CD8-positive, alpha-beta memory T cell (primary cell): ENCODE measurements at regions not wholly inside any gene's neighbourhood (a gene's known extent, or its start where the extent isn't known, plus 50 kb on each side); places are given as distances from the start of the nearest gene placed in this dataset.
"Not testable (repeated sequence)": the region's sequence is repeated elsewhere in the genome, so short reads cannot be mapped to it uniquely, and the experiment has no call there.

Experiments
- CTCF ChIA-PET: fragments of 350-600 bp; sonication (Branson Sonifier 250); formaldehyde crosslinking; loops from one replicate; lab custom pipeline; 2021; ENCODE audit warnings: antibody characterized with exemption; lab: Charles Lee
- POLR2A ChIA-PET: fragments of 350-600 bp; sonication (Branson Sonifier 250); formaldehyde crosslinking; loops from one replicate; lab custom pipeline; 2021; ENCODE audit warnings: antibody characterized with exemption; lab: Charles Lee
- DNase-seq, 5 donors: peaks; one replicate each; pipeline versions ENCODE4 v3.0.0 to v3.0.0-alpha.2; 2020 to 2022; ENCODE audit warnings: mixed read lengths in 1 of 5
- H3K27ac ChIP-seq: one replicate; pipeline ENCODE4 v1.7.0; 2013; ENCODE audit warnings: low read depth, mild to moderate bottlenecking, low read length, moderate library complexity
- H3K27me3 ChIP-seq: 2 replicates; pipeline ENCODE4 v1.7.0; 2013; ENCODE audit warnings: low read length, mild to moderate bottlenecking; ENCODE audit not compliant: insufficient read depth, poor library complexity, severe bottlenecking
- H3K36me3 ChIP-seq: 2 replicates; pipeline ENCODE4 v1.7.0; 2013; ENCODE audit warnings: mild to moderate bottlenecking, low read length, moderate library complexity; ENCODE audit not compliant: insufficient read depth
- H3K4me1 ChIP-seq: 2 replicates; pipeline ENCODE4 v1.7.0; 2013; ENCODE audit warnings: mild to moderate bottlenecking, low read length, moderate library complexity; ENCODE audit not compliant: insufficient read depth
- H3K4me3 ChIP-seq: 2 replicates; pipeline ENCODE4 v1.7.0; 2013; ENCODE audit warnings: mild to moderate bottlenecking, low read length
- H3K9me3 ChIP-seq: 2 replicates; pipeline ENCODE4 v1.7.0; 2013; ENCODE audit warnings: mild to moderate bottlenecking, low read length
- H3K27ac Mint-ChIP-seq, 8 donors: one replicate each; pipeline ENCODE4 v1.8.0; 2020 to 2021; ENCODE audit warnings: mixed read lengths in 8 of 8, mild to moderate bottlenecking in 6 of 8, inconsistent platforms in 3 of 8, moderate library complexity in 3 of 8
- H3K27me3 Mint-ChIP-seq, 2 donors: one replicate each; pipeline ENCODE4 v1.8.0; 2020 to 2021; ENCODE audit warnings: mixed read lengths in 2 of 2, mild to moderate bottlenecking in 1 of 2, moderate library complexity in 1 of 2
- H3K36me3 Mint-ChIP-seq, 3 donors: one replicate each; pipeline ENCODE4 v1.8.0; 2020 to 2021; ENCODE audit warnings: mixed read lengths in 3 of 3, inconsistent platforms in 1 of 3, mild to moderate bottlenecking in 1 of 3
- H3K4me1 Mint-ChIP-seq, 3 donors: one replicate each; pipeline ENCODE4 v1.8.0; 2020 to 2021; ENCODE audit warnings: mixed read lengths in 3 of 3, inconsistent platforms in 1 of 3, mild to moderate bottlenecking in 1 of 3
- H3K4me3 Mint-ChIP-seq, 7 donors: one replicate each; pipeline ENCODE4 v1.8.0; 2020 to 2021; ENCODE audit warnings: mixed read lengths in 7 of 7, mild to moderate bottlenecking in 6 of 7, moderate library complexity in 4 of 7, inconsistent platforms in 2 of 7
- H3K9me3 Mint-ChIP-seq, 5 donors: one replicate each; pipeline ENCODE4 v1.8.0; 2020 to 2022; ENCODE audit warnings: mixed read lengths in 5 of 5, mild to moderate bottlenecking in 3 of 5, moderate library complexity in 2 of 5, inconsistent platforms in 1 of 5

GRCh38 chr5:114704225-114704893, 342.5 kb downstream of the KCNN2 start:
- H3K36me3 Mint-ChIP-seq, H3K27me3 ChIP-seq, H3K9me3 Mint-ChIP-seq, H3K4me3 Mint-ChIP-seq, H3K4me1 Mint-ChIP-seq, H3K27me3 Mint-ChIP-seq, POLR2A ChIA-PET, DNase-seq, CTCF ChIA-PET, H3K27ac Mint-ChIP-seq, H3K9me3 ChIP-seq, H3K4me1 ChIP-seq, H3K4me3 ChIP-seq, H3K27ac ChIP-seq, H3K36me3 ChIP-seq: not testable (repeated sequence)

- H3K27ac Mint-ChIP-seq: no peak overlapping the region
- H3K4me1 Mint-ChIP-seq: no peaks in the 10 kb centered on the region
- DNase-seq: no peak
- Histone ChIP-seq H3K27me3 (no peaks in the 10 kb centered on the region), H3K36me3 (no peaks in the 10 kb centered on the region), H3K4me3 (no peak overlapping the region), H3K9me3 (no peaks in the 10 kb centered on the region), H3K4me1 (no peaks in the 10 kb centered on the region), H3K27ac (no peak overlapping the region)
- no peaks in the 10 kb centered on the region for H3K36me3 Mint-ChIP-seq
- H3K9me3 Mint-ChIP-seq: peaks cover 0 to 3% (median 0%) of the 10 kb centered on the region in 5 donors
- peaks cover 0 to 2% of the 10 kb centered on the region in 2 donors for H3K27me3 Mint-ChIP-seq
- POLR2A ChIA-PET: no interaction called here
- H3K4me3 Mint-ChIP-seq: no peak overlapping the region
- CTCF ChIA-PET: no interaction called here
Observed at GRCh38 chr5:114702731-114703130, 340.9 kb downstream of the KCNN2 start.

GRCh38 chr5:114702136-114702535, 340.3 kb downstream of the KCNN2 start:
- no peaks in the 10 kb centered on the region for H3K36me3 ChIP-seq
- ChIA-PET CTCF (no interaction called here), POLR2A (no interaction called here)
- H3K4me1 Mint-ChIP-seq: no peaks in the 10 kb centered on the region
- DNase-seq: no peak
- H3K4me1 ChIP-seq: no peaks in the 10 kb centered on the region
- H3K27me3 ChIP-seq: no peaks in the 10 kb centered on the region
- no peak overlapping the region for H3K27ac ChIP-seq
- peaks cover 0 to 2% of the 10 kb centered on the region in 2 donors for H3K27me3 Mint-ChIP-seq
- no peak overlapping the region for H3K4me3 ChIP-seq
- no peak overlapping the region for H3K4me3 Mint-ChIP-seq
- H3K9me3 Mint-ChIP-seq: peaks cover 0 to 4% (median 0%) of the 10 kb centered on the region in 5 donors
- H3K36me3 Mint-ChIP-seq: no peaks in the 10 kb centered on the region
- no peak overlapping the region for H3K27ac Mint-ChIP-seq
- H3K9me3 ChIP-seq: no peaks in the 10 kb centered on the region

GRCh38 chr5:114700823-114701222, 339.0 kb downstream of the KCNN2 start:
- ChIA-PET POLR2A (no interaction called here), CTCF (no interaction called here)
- no peaks in the 10 kb centered on the region for H3K4me1 ChIP-seq
- no peak overlapping the region for H3K4me3 ChIP-seq
- H3K9me3 Mint-ChIP-seq: peaks cover 0 to 7% (median 0%) of the 10 kb centered on the region in 5 donors
- H3K27me3 Mint-ChIP-seq: peaks cover 0 to 2% of the 10 kb centered on the region in 2 donors
- no peak overlapping the region for H3K27ac Mint-ChIP-seq
- no peaks in the 10 kb centered on the region for H3K27me3 ChIP-seq
- H3K36me3 Mint-ChIP-seq: no peaks in the 10 kb centered on the region
- H3K4me3 Mint-ChIP-seq: no peak overlapping the region
- no peaks in the 10 kb centered on the region for H3K9me3 ChIP-seq
- no peaks in the 10 kb centered on the region for H3K4me1 Mint-ChIP-seq
- no peak for DNase-seq
- no peak overlapping the region for H3K27ac ChIP-seq
- H3K36me3 ChIP-seq: no peaks in the 10 kb centered on the region

- no peaks in the 10 kb centered on the region for H3K36me3 Mint-ChIP-seq
- H3K27ac ChIP-seq: no peak overlapping the region
- POLR2A ChIA-PET: no interaction called here
- H3K27me3 ChIP-seq: no peaks in the 10 kb centered on the region
- H3K4me3 ChIP-seq: no peak overlapping the region
- no peaks in the 10 kb centered on the region for H3K27me3 Mint-ChIP-seq
- H3K4me1 ChIP-seq: no peaks in the 10 kb centered on the region
- H3K27ac Mint-ChIP-seq: no peak overlapping the region
- no peaks in the 10 kb centered on the region for H3K36me3 ChIP-seq
- peaks cover 0 to 13% (median 6%) of the 10 kb centered on the region in 5 donors for H3K9me3 Mint-ChIP-seq
- H3K4me3 Mint-ChIP-seq: no peak overlapping the region
- H3K9me3 ChIP-seq: no peaks in the 10 kb centered on the region
- DNase-seq: no peak
- no peaks in the 10 kb centered on the region for H3K4me1 Mint-ChIP-seq
- CTCF ChIA-PET: no interaction called here
Observed at GRCh38 chr5:114695292-114695904, 333.5 kb downstream of the KCNN2 start.

- Mint-ChIP-seq H3K36me3 (no peaks in the 10 kb centered on the region), H3K9me3 (peaks cover 0 to 6% (median 3%) of the 10 kb centered on the region in 5 donors), H3K27me3 (no peaks in the 10 kb centered on the region), H3K27ac (no peak overlapping the region), H3K4me1 (no peaks in the 10 kb centered on the region), H3K4me3 (no peak overlapping the region)
- POLR2A ChIA-PET: no interaction called here
- H3K4me1 ChIP-seq: no peaks in the 10 kb centered on the region
- CTCF ChIA-PET: no interaction called here
- H3K9me3 ChIP-seq: no peaks in the 10 kb centered on the region
- H3K27me3 ChIP-seq: no peaks in the 10 kb centered on the region
- no peak overlapping the region for H3K27ac ChIP-seq
- H3K4me3 ChIP-seq: no peak overlapping the region
- DNase-seq: no peak
- no peaks in the 10 kb centered on the region for H3K36me3 ChIP-seq
Observed at GRCh38 chr5:114686356-114686755, 324.5 kb downstream of the KCNN2 start.

GRCh38 chr5:114678778-114679177, 316.9 kb downstream of the KCNN2 start:
- Histone ChIP-seq H3K4me1 (no peaks in the 10 kb centered on the region), H3K27ac (no peak overlapping the region), H3K4me3 (no peak overlapping the region), H3K9me3 (no peaks in the 10 kb centered on the region), H3K36me3 (no peaks in the 10 kb centered on the region), H3K27me3 (no peaks in the 10 kb centered on the region)
- DNase-seq: no peak
- no peaks in the 10 kb centered on the region for H3K9me3 Mint-ChIP-seq
- ChIA-PET POLR2A (no interaction called here), CTCF (no interaction called here)
- H3K4me3 Mint-ChIP-seq: no peak overlapping the region
- no peaks in the 10 kb centered on the region for H3K36me3 Mint-ChIP-seq
- H3K27ac Mint-ChIP-seq: no peak overlapping the region
- no peaks in the 10 kb centered on the region for H3K4me1 Mint-ChIP-seq
- H3K27me3 Mint-ChIP-seq: no peaks in the 10 kb centered on the region

- POLR2A ChIA-PET: no interaction called here
- Mint-ChIP-seq H3K4me1 (no peaks in the 10 kb centered on the region), H3K27ac (no peak overlapping the region), H3K27me3 (no peaks in the 10 kb centered on the region), H3K36me3 (no peaks in the 10 kb centered on the region), H3K9me3 (peaks cover 0 to 12% (median 6%) of the 10 kb centered on the region in 5 donors), H3K4me3 (no peak overlapping the region)
- Histone ChIP-seq H3K27ac (no peak overlapping the region), H3K27me3 (no peaks in the 10 kb centered on the region), H3K36me3 (no peaks in the 10 kb centered on the region), H3K4me1 (no peaks in the 10 kb centered on the region), H3K9me3 (no peaks in the 10 kb centered on the region), H3K4me3 (no peak overlapping the region)
- no peak for DNase-seq
- CTCF ChIA-PET: no interaction called here
Observed at GRCh38 chr5:114665551-114665950, 303.7 kb downstream of the KCNN2 start.
